ENCODE measurements at regions not wholly inside any gene's neighbourhood (a gene's known extent, or its start where the extent isn't known, plus 50 kb on each side); places are given as distances from the start of the nearest gene placed in this dataset.

- TF ChIP-seq EZH2 (IDR thresholded peaks at IDR 0.05; ENCODE audit: insufficient read depth, poor library complexity, severe bottlenecking) (no peak), EZH2phosphoT487 (IDR thresholded peaks at IDR 0.05; ENCODE audit: insufficient read depth, low read depth) (no peak)
Measured at GRCh38 chr1:42089246-42089645, 64.0 kb upstream of the GUCA2B start.

All from GM23248 (cell line).